ENCODE measurements at regions not wholly inside any gene's neighbourhood (a gene's known extent, or its start where the extent isn't known, plus 50 kb on each side); places are given as distances from the start of the nearest gene placed in this dataset.
A peak's percentile ranks its signal among the peaks of the same experiment; 100 is the strongest.

- no peak for DNase-seq (ENCODE audit: low read depth)
Observed at GRCh38 chr12:93290391-93290790, 87.3 kb upstream of the NUDT4 start.

GRCh38 chr12:93292213-93292612 is 85.5 kb upstream of the NUDT4 start:
- no peak for DNase-seq (ENCODE audit: low read depth)

- no peak for DNase-seq (ENCODE audit: low read depth)
Observed at GRCh38 chr12:93292731-93293566, 84.8 kb upstream of the NUDT4 start.

GRCh38 chr12:93297032-93297431 is 80.7 kb upstream of the NUDT4 start:
- no peak for DNase-seq (ENCODE audit: low read depth)

- DNase-seq (ENCODE audit: low read depth) = no peak
Observed at GRCh38 chr12:93297536-93297935, 80.2 kb upstream of the NUDT4 start.

- DNase-seq (ENCODE audit: low read depth) = no peak
Observed at GRCh38 chr12:93299262-93299846, 78.4 kb upstream of the NUDT4 start.

- DNase-seq (ENCODE audit: low read depth) = no peak
Observed at GRCh38 chr12:93300611-93301021, 77.1 kb upstream of the NUDT4 start.

GRCh38 chr12:93302331-93303229 is 75.1 kb upstream of the NUDT4 start:
- peak; percentile 79 for DNase-seq (ENCODE audit: low read depth)

- no peak for DNase-seq (ENCODE audit: low read depth)
Observed at GRCh38 chr12:93306636-93307035, 71.1 kb upstream of the NUDT4 start.

GRCh38 chr12:93308281-93308680 is 69.4 kb upstream of the NUDT4 start:
- DNase-seq (ENCODE audit: low read depth) = no peak

GRCh38 chr12:93311827-93312226 is 65.9 kb upstream of the NUDT4 start:
- no peak for DNase-seq (ENCODE audit: low read depth)

- no peak for DNase-seq (ENCODE audit: low read depth)
Observed at GRCh38 chr12:93314177-93314497, 63.6 kb upstream of the NUDT4 start.

GRCh38 chr12:93315385-93315906 is 62.3 kb upstream of the NUDT4 start:
- DNase-seq (ENCODE audit: low read depth) = no peak

GRCh38 chr12:93315907-93316622 is 61.7 kb upstream of the NUDT4 start:
- no peak for DNase-seq (ENCODE audit: low read depth)

- DNase-seq (ENCODE audit: low read depth) = no peak
Observed at GRCh38 chr12:93316623-93316971, 61.1 kb upstream of the NUDT4 start.

GRCh38 chr12:93317227-93317626 is 60.5 kb upstream of the NUDT4 start:
- DNase-seq (ENCODE audit: low read depth) = no peak

- DNase-seq (ENCODE audit: low read depth) = no peak
Observed at GRCh38 chr12:93318720-93319522, 58.8 kb upstream of the NUDT4 start.

- no peak for DNase-seq (ENCODE audit: low read depth)
Observed at GRCh38 chr12:93319523-93320050, 58.1 kb upstream of the NUDT4 start.

- no peak for DNase-seq (ENCODE audit: low read depth)
Observed at GRCh38 chr12:93322784-93323183, 54.9 kb upstream of the NUDT4 start.

Data from myocyte (in vitro differentiated cells).